K562 (cell line): ENCODE measurements at regions not wholly inside any gene's neighbourhood (a gene's known extent, or its start where the extent isn't known, plus 50 kb on each side); places are given as distances from the start of the nearest gene placed in this dataset.

ENCODE experiments used
- ATAC-seq: fragments of 200-7000 bp; cut with Tn5 transposase; 3 replicates; pipeline ENCODE4 v1.9.1; 2020; ENCODE audit warnings: moderate library complexity
- BruUV-seq: library from RNA; stranded (reverse); fragments of 400-500 nt; replicated peaks from 2 replicates; lab custom pipeline; 2021; lab: Mats Ljungman, UMichigan
- CTCF ChIA-PET: fragments of 300-600 bp; formaldehyde crosslinking; extraction: SDS; loops from one replicate; lab custom pipeline; 2021; ENCODE audit warnings: low intra/inter-chr PET ratio; lab: Yijun Ruan, JAX
- POLR2A ChIA-PET: fragments of 300-600, 350-650 bp; sonication (Branson Sonifier 250); formaldehyde crosslinking; extraction: SDS; loops from one replicate; lab custom pipeline; 2021; ENCODE audit warnings: antibody characterized with exemption, inconsistent platforms; lab: Yijun Ruan, JAX
- DNase-seq, 4 experiments: peaks; one replicate each; pipeline versions ENCODE4 v3.0.0 to v3.0.0-alpha.2; 2011 to 2018; ENCODE audit warnings: low spot score in 3 of 4, mixed read lengths in 3 of 4; ENCODE audit errors: extremely low read depth in 1 of 4
- FAIRE-seq: peaks from 2 replicates; lab custom pipeline; 2011; peaks lifted over from hg19 to GRCh38; lab: Jason Lieb, UNC
- H2AFZ ChIP-seq: 2 replicates; pipeline ENCODE4 v1.6.0; 2011; ENCODE audit warnings: low read depth, low read length, control low read depth, inconsistent platforms
- H3K27ac ChIP-seq: fragments of 200-600 bp; 3 replicates; pipeline ENCODE4 v1.8.0; 2011; ENCODE audit warnings: low read depth, mild to moderate bottlenecking, control low read depth, inconsistent platforms, low read length, moderate library complexity, mixed read lengths; ENCODE audit errors: extremely low read depth
- H3K27me3 ChIP-seq, 2 experiments: fragments of 300-600 bp in 1 of 2; 2 replicates in 1 of 2; 3 replicates in 1 of 2; pipeline versions ENCODE4 v1.6.0 to v1.8.0; 2011; ENCODE audit warnings: inconsistent platforms in 2 of 2, low read length in 2 of 2, mild to moderate bottlenecking in 1 of 2, mixed read lengths in 1 of 2, moderate library complexity in 1 of 2; ENCODE audit not compliant: control insufficient read depth in 2 of 2, insufficient read depth in 2 of 2
- H3K36me3 ChIP-seq: fragments of 300-600 bp; 3 replicates; pipeline ENCODE4 v1.8.0; 2011; ENCODE audit warnings: mild to moderate bottlenecking, low read length, inconsistent platforms; ENCODE audit not compliant: control insufficient read depth, insufficient read depth
- H3K4me1 ChIP-seq, 2 experiments: fragments of 200-600 bp in 1 of 2; replicated peaks in 1 of 2; 2 replicates in 1 of 2; 3 replicates in 1 of 2; pipeline versions ENCODE4 v1.5.1 to v1.8.0; 2011; ENCODE audit warnings: inconsistent platforms in 2 of 2, low read length in 2 of 2, mild to moderate bottlenecking in 1 of 2, mixed read lengths in 1 of 2, moderate library complexity in 1 of 2; ENCODE audit not compliant: control insufficient read depth in 2 of 2, insufficient read depth in 2 of 2
- H3K4me2 ChIP-seq: 2 replicates; pipeline ENCODE4 v1.6.1; 2011; ENCODE audit warnings: low read length, control low read depth, inconsistent platforms, mixed read lengths; ENCODE audit not compliant: insufficient read depth
- H3K4me3 ChIP-seq: fragments of 200-600 bp; sonication (generic), shearing (Covaris generic); 2 replicates; pipeline ENCODE4 v1.5.1; 2016; ENCODE audit warnings: control low read depth, inconsistent platforms
- H3K79me2 ChIP-seq: fragments of 200-600 bp; 3 replicates; pipeline ENCODE4 v1.8.0; 2011; ENCODE audit warnings: low read length, inconsistent platforms; ENCODE audit not compliant: control insufficient read depth, insufficient read depth
- H3K9ac ChIP-seq, 2 experiments: 2 replicates each; pipeline versions ENCODE4 v1.6.0 to v1.6.1; 2011; ENCODE audit warnings: low read depth in 2 of 2, low read length in 2 of 2, control low read depth in 1 of 2, inconsistent platforms in 1 of 2, mild to moderate bottlenecking in 1 of 2, mixed read lengths in 1 of 2; ENCODE audit not compliant: insufficient read depth in 1 of 2
- H3K9me1 ChIP-seq: one replicate; pipeline ENCODE4 v1.6.0; 2011; ENCODE audit warnings: inconsistent platforms, mild to moderate bottlenecking, low read length, moderate library complexity; ENCODE audit not compliant: control insufficient read depth, insufficient read depth
- H3K9me3 ChIP-seq: replicated peaks from 2 replicates; pipeline ENCODE4 v1.5.1; 2011; ENCODE audit warnings: low read depth, low read length, inconsistent platforms; ENCODE audit not compliant: control insufficient read depth, insufficient read depth
- H4K20me1 ChIP-seq: replicated peaks from 2 replicates; pipeline ENCODE4 v1.6.1; 2011; ENCODE audit warnings: low read length, inconsistent platforms, mixed read lengths; ENCODE audit not compliant: control insufficient read depth, insufficient read depth
- CEBPB ChIP-seq: fragments of 450-650 bp; IDR thresholded peaks from 2 replicates; pipeline ENCODE4 v1.6.1; 2016; ENCODE audit warnings: missing genetic modification characterization, missing compliant biosample characterization
- ELF1 ChIP-seq: fragments of 200-800 bp; sonication (Bioruptor generic); IDR thresholded peaks from 2 replicates; pipeline ENCODE4 v1.6.1; 2016; ENCODE audit warnings: missing genetic modification characterization, missing compliant biosample characterization
- ETS1 ChIP-seq: conservative IDR thresholded peaks from 2 replicates; pipeline ENCODE4 v1.6.1; 2011; ENCODE audit warnings: low read depth, mild to moderate bottlenecking, low read length; ENCODE audit not compliant: control insufficient read depth
- PRDM10 ChIP-seq: fragments of 450-650 bp; IDR thresholded peaks from 2 replicates; pipeline ENCODE4 v1.6.1; 2018; ENCODE audit not compliant: partially characterized antibody
- PTRF ChIP-seq: fragments of 450-650 bp; IDR thresholded peaks from 2 replicates; pipeline ENCODE4 v1.6.1; 2016; ENCODE audit warnings: mild to moderate bottlenecking, missing genetic modification characterization, missing compliant biosample characterization
- REST ChIP-seq, 2 experiments: fragments of 450-650 bp; formaldehyde crosslinking in 1 of 2; IDR thresholded peaks; 2 replicates each; pipeline versions ENCODE4 v1.4.0 to v1.6.1; 2014 to 2020; ENCODE audit warnings: mild to moderate bottlenecking in 2 of 2, borderline replicate concordance in 1 of 2, low read depth in 1 of 2
- SRF ChIP-seq, 2 experiments: fragments of 250-450, 450-650 bp in 1 of 2; sonication (Bioruptor Pico) in 1 of 2; sonication (generic) in 1 of 2; formaldehyde crosslinking; IDR thresholded peaks; 2 replicates each; pipeline versions ENCODE4 v1.5.0 to v1.5.1; 2020 to 2022; ENCODE audit warnings: mild to moderate bottlenecking in 1 of 2, missing genetic modification reagents in 1 of 2
- ZEB2 ChIP-seq: fragments of 450-650 bp; IDR thresholded peaks from 2 replicates; pipeline ENCODE4 v1.6.1; 2016
- WGBS: fragments of 100-300 bp; shearing (Covaris generic); methylation state at CpG from one replicate; pipeline ENCODE4 v1.1.6; 2016; ENCODE audit warnings: low coverage, mixed read lengths; ENCODE audit not compliant: insufficient coverage; ENCODE audit errors: missing lambda C conversion rate; 5-methylcytosine and 5-hydroxymethylcytosine counted together
- in situ Hi-C: fragments of 300-500 bp; cut with MboI; formaldehyde crosslinking; loops from 4 replicates; pipeline ENCODE4 v1.15.0; 2018; ENCODE audit warnings: inconsistent platforms, mixed read lengths
- intact Hi-C: fragments of 100-400 bp; cut with micrococcal nuclease; formaldehyde crosslinking; loops from 2 replicates; pipeline ENCODE4 v1.14.2; 2022

- 3% methylated on average over 6 of the region's 45 CpGs for WGBS
- H3K9me3 ChIP-seq, result no peaks in the 10 kb centered on the region
- ChIA-PET CTCF (no interaction called here), POLR2A (no interaction called here)
- H4K20me1 ChIP-seq, result no peaks in the 10 kb centered on the region
- intact Hi-C loops (no loop called here), in situ Hi-C loops (no loop called here)
- H3K27ac ChIP-seq, result no peak overlapping the region
- H3K79me2 ChIP-seq, result no peaks in the 10 kb centered on the region
- no peak overlapping the region for H3K9ac ChIP-seq
- H3K4me3 ChIP-seq, result no peak overlapping the region
- ATAC-seq (no peak), FAIRE-seq (no peak), DNase-seq (no peak)
- H3K27me3 ChIP-seq, result no peaks in the 10 kb centered on the region
- H3K4me1 ChIP-seq, result no peaks in the 10 kb centered on the region
- no TSS peak for BruUV-seq
- H3K4me2 ChIP-seq, result no peak overlapping the region
- H3K36me3 ChIP-seq, result no peaks in the 10 kb centered on the region
- H3K9me1 ChIP-seq, result no peaks in the 10 kb centered on the region
- no peak overlapping the region for H2AFZ ChIP-seq
- no peak for TF ChIP-seq REST (IDR thresholded peaks at IDR 0.05; ENCODE audit: borderline replicate concordance)
- no peak for TF ChIP-seq REST (CRISPR knock-in tag; IDR thresholded peaks at IDR 0.05; ENCODE audit: low read depth)
- no peak for TF ChIP-seq SRF (CRISPR knock-in tag; IDR thresholded peaks at IDR 0.05)
- TF ChIP-seq PRDM10, result no peak
- no peak for TF ChIP-seq PTRF (tag)
- TF ChIP-seq ELF1 (tag), result no peak
- no peak for TF ChIP-seq ZEB2
- TF ChIP-seq ETS1, result no peak
- no peak for TF ChIP-seq CEBPB
Measured at GRCh38 chr7:48847917-48848316, 76.4 kb upstream of the CDC14C start.
